ENCODE measurements at regions not wholly inside any gene's neighbourhood (a gene's known extent, or its start where the extent isn't known, plus 50 kb on each side); places are given as distances from the start of the nearest gene placed in this dataset.

- TF ChIP-seq, protein P1, sequence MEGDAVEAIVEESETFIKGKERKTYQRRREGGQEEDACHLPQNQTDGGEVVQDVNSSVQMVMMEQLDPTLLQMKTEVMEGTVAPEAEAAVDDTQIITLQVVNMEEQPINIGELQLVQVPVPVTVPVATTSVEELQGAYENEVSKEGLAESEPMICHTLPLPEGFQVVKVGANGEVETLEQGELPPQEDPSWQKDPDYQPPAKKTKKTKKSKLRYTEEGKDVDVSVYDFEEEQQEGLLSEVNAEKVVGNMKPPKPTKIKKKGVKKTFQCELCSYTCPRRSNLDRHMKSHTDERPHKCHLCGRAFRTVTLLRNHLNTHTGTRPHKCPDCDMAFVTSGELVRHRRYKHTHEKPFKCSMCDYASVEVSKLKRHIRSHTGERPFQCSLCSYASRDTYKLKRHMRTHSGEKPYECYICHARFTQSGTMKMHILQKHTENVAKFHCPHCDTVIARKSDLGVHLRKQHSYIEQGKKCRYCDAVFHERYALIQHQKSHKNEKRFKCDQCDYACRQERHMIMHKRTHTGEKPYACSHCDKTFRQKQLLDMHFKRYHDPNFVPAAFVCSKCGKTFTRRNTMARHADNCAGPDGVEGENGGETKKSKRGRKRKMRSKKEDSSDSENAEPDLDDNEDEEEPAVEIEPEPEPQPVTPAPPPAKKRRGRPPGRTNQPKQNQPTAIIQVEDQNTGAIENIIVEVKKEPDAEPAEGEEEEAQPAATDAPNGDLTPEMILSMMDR (conservative IDR thresholded peaks at IDR 0.05; ENCODE audit: low read depth, low read length) = no peak
- no peak for DNase-seq (ENCODE audit: low read depth)
- H3K4me3 ChIP-seq (ENCODE audit: low read depth, low read length) = no peak overlapping the region
These were observed 162.1 kb downstream of the SNX18 start for GRCh38 chr5:54679686-54680085.

DNA sequence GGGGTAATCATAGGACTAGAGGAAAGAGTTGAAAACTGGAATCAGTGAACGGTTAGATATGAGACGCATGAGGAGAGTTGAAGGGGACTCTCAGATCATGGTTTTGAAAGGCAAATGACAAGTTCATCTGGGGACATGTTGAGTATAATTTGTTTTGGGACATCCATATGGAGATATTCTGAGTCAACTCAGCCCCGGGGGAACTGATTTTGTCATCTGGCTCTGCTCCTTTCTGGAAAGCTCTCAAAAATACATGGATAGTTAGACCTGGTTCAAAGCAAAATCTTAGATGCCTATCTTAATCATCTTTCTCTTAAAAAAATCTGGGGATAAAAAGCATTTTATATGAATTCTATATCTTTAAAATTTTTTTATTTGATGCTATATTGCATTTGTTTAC lies 161.2 kb downstream of the SNX18 start:
- H3K4me3 ChIP-seq (ENCODE audit: low read depth, low read length) = no peak overlapping the region
- no peak for DNase-seq (ENCODE audit: low read depth)
- TF ChIP-seq, protein P1 (conservative IDR thresholded peaks at IDR 0.05; ENCODE audit: low read depth, low read length) = no peak

DNA sequence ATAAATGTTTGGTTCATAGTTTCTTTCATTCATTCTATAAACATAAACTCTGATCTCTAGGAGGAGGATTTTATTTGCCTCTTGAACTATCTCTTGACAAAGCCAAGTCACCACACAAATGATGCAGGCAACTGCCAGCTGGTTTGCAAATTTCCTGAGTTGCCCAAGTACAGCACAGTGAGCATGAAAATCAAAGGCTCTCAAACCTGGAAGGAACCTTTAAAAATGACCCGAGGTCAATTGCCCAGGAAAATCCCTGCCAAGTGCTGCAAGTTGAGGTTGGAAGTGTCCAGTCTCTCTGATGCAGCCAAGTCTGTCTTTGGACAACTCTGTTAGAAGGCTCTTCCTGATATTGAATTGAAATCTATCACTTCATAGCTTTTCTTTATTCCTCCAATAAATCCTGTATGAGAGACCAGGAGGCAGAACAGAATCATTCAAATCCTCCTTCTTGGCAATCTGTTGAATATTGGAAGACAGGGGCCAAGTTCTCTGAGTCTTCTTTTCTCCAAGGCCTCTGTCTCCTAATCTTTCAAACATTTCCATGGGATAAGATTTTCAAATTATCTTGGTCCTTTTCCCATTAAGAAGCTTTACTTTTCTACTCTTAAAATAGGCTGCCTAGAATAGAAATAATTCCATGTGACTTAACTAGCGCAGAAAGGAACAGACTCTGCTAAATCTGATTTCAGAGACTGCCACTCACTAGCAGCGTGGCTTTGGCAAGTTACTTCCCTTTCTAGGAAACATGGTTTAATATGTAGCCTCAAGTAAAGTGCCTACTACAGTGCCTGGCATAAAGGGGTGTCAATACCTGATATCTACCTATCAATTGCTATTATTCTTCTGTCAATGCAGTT lies 159.2 kb downstream of the SNX18 start:
- no peak overlapping the region for H3K4me3 ChIP-seq (ENCODE audit: low read depth, low read length)
- TF ChIP-seq, protein P1 (conservative IDR thresholded peaks at IDR 0.05; ENCODE audit: low read depth, low read length) = no peak
- DNase-seq (ENCODE audit: low read depth) = no peak

DNA sequence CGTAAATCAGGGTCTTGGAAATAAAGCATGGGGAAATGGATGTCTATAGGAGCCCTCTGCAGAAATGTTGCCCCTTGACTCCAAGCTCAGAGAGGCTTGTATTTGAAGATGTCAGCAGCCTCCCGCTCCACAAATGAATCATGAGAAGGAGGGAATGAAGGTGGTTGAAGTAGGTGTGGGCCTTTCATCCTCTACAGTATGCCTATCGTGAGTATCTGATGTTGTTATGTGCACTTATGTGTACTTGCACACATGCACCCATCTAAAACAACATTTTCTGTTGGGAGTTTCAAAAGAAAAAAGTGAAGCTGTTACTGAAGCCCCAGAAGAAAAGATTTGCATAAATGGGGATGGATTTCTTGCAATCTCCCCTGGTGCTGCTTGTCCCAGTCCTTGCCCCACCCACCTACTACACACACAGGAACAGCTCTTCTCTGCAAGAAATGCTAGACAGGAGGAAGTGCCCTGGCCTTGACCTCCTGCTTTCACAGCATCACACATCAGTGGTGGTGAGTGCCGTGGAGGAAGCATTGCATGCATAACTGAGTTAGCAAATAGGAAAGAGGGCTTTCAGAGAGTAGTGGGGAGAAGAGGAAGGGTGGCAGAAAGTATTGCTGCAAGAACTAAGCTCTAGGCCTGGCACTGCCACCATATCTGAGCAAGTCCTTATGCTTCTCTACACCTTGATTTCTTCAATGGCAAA lies 156.1 kb downstream of the SNX18 start:
- TF ChIP-seq, protein P1 (conservative IDR thresholded peaks at IDR 0.05; ENCODE audit: low read depth, low read length) = no peak
- peak; percentile 93 for DNase-seq (ENCODE audit: low read depth)
- H3K4me3 ChIP-seq (ENCODE audit: low read depth, low read length) = no peak overlapping the region

GRCh38 chr5:54672871-54673270 lies 155.3 kb downstream of the SNX18 start:
- no peak overlapping the region for H3K4me3 ChIP-seq (ENCODE audit: low read depth, low read length)
- TF ChIP-seq, protein P1 (conservative IDR thresholded peaks at IDR 0.05; ENCODE audit: low read depth, low read length) = no peak
- no peak for DNase-seq (ENCODE audit: low read depth)

- no peak overlapping the region for H3K4me3 ChIP-seq (ENCODE audit: low read depth, low read length)
- TF ChIP-seq, protein P1 (conservative IDR thresholded peaks at IDR 0.05; ENCODE audit: low read depth, low read length) = no peak
- DNase-seq (ENCODE audit: low read depth) = no peak
These were observed 154.1 kb downstream of the SNX18 start for GRCh38 chr5:54671681-54672080.

All from choroid plexus epithelial cell (primary cell).